HG03565 (cell line): ENCODE measurements at regions not wholly inside any gene's neighbourhood (a gene's known extent, or its start where the extent isn't known, plus 50 kb on each side); places are given as distances from the start of the nearest gene placed in this dataset.
A peak's percentile ranks its signal among the peaks of the same experiment; 100 is the strongest.
"Not testable (repeated sequence)": the region's sequence is repeated elsewhere in the genome, so short reads cannot be mapped to it uniquely, and the experiment has no call there.

Experiments
- ATAC-seq: cut with Tn5 transposase; IDR thresholded peaks from one replicate; pipeline ENCODE4 v1.9.1; 2021; ENCODE audit warnings: mild to moderate bottlenecking, moderate library complexity; ENCODE audit not compliant: unreplicated experiment

DNA sequence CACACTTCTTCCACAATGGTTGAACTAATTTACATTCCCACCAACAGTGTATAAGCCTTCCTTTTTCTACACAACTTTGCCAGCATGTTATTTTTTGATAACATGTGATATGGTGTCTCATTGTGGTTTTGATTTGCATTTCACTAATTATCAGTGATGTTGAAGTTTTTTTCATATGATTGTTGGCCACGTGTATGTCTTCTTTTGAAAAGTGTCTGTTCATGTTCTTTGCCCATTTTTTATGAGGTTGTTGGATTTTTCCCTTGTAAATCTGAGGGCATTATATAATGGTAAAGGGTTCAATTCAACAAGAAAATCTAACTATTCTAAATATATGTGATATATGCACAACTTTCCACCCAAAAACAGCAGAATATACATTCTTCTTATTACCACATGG is 153.4 kb upstream of the POGK start:
- ATAC-seq = not testable (repeated sequence)

DNA sequence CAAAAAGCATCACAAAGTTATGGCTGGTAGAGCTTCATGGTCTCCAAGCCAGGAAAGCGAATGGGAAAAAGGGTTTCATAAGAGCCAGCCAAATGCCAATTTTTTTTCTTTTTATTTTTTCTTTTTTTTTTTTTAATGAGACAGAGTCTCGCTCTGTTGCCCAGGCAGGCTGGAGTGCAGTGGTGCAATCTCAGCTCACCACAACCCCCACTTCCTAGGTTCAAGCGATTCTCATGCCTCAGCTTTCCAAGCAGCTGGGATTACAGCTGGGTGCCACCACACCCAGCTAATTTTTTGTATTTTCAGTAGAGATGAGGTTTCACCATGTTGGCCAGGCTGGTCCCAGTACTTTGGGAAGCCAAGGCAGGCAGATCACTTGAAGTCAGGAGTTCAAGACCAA is 148.7 kb upstream of the POGK start:
- ATAC-seq = not testable (repeated sequence)

DNA sequence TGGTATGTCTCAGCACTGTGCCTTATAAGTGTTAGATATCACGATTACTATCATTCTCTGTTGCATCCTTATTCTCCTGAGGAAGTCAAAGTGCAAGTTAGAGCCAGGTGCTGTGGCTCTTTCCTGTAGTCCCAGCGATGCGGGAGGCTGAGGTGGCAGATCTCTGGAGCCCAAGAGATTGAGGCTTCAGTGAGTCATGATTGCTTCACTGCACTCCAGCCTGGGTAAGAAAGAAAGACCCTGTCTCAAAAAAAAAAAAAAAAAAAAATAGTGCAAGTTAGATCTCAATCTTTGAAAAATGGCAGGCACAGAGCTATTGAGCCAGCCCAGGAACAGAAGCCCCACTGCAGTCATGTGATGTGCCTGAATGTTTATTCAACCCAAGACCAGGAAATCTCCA is 147.8 kb upstream of the POGK start:
- ATAC-seq = no peak

DNA sequence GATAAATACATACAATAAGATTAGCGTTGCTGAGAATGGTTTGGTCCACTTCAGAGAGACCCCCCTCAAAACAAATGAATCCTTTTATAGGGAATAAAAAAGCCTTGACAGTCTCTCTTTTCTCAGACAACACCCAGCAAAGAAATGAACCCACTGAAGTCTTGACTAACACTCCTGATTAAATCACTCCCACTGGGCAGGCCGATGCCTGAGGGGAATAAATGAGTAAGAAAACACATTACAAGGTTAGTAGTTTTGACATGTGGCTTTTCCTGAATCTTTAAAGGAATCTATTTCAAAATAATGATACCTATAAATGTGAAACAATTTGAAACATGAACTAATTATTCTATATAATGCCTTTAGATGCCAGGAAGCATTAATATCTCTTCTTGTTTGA is 146.9 kb upstream of the POGK start:
- ATAC-seq = no peak

DNA sequence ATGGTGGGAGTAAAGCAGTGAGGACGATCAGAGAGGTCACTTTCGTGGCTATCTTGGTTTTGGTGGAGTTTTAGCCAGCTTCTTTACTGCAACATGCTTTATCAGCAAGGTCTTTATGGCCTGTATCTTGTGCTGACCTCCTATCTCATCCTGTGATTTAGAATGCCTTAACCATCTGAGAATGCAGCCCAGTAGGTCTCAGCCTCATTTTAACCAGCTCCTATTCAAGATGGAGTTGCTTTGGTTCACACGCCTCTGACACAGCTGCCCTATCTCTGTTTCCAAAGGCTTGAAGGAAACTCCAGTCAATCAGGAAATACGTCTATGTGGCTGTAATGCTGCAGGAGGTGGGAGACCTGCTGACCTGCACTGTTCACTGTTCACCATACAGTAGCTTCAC is 146.1 kb upstream of the POGK start:
- no peak for ATAC-seq

DNA sequence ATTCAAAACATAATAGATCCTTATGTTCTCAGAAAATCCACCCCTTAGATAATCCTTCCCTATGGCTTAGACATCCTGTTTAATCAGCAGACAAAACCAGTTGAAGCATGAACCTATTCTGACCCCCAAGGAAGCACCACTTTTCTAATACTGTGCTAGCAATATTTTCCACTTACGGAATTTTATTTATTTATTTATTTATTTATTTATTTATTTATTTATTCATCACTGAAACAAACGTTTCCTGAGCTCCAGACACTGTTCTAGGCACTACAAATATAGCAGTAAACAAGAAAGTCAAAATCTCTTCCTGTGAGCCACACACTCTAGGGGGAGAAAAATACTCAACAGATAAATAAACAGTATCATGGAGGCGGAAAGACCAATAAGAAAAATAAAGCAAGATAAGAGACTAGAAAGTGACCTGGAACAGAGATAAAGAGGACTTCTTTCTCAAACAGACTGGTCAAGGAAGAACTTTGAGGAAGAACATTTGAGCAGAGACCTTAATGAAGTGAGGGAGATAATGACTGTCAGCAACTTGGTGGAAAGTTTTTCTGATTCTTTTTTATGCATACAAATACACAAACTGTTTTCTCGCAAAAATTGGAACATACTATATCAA is 145.5 kb upstream of the POGK start:
- ATAC-seq = no peak

DNA sequence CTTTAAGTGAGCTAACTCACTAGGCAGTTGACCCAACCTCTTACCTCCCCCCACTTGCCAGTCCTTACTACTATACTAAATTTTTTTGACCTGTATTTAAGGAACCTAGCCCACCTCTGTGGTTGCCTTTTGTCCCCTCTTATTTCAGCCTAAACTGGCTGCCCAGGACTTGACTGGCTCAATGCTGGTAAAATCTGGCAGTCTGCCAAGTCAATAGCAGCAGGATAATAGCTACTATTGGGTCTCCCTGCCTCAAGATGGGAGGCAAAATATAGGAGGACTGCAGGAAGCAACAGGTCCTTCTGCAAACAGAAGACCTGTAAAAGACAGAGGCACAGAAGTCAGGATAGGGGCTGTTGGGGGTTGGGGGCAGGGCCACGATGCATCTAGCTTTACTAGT is 144.2 kb upstream of the POGK start:
- ATAC-seq = no peak

DNA sequence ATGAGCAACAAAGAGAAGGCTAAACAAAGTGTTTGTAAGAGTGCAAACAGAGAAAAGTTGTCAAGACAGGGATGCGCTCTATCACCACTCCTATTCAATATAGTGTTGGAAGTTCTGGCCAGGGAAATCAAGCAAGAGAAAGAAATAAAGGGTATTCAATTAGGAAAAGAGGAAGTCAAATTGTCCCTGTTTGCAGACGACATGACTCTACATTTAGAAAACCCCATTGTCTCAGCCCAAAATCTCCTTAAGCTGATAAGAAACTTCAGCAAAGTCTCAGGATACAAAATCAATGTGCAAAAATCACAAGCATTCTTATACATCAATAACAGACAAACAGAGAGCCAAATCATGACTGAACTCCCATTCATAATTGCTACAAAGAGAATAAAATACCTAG is 143.4 kb upstream of the POGK start:
- not testable (repeated sequence) for ATAC-seq

DNA sequence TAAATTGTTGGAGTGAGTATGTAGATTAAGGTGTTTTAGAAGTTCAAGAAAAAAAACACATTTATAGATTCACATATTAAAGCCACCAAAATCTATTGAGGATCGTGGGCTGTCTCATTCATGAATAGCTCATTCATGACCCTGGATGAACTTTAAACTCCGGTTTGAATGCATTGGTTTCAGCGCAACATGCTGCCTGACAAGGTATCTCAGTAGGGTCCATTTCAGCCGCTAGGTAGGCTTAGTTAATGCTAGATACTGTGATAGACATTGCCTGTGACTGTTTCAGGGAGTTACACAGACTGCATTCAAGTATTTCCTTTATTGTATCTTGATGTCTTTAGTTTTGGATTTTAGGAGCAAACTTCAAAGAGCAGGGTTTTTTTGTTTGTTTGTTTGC is 140.5 kb upstream of the POGK start:
- ATAC-seq = no peak

DNA sequence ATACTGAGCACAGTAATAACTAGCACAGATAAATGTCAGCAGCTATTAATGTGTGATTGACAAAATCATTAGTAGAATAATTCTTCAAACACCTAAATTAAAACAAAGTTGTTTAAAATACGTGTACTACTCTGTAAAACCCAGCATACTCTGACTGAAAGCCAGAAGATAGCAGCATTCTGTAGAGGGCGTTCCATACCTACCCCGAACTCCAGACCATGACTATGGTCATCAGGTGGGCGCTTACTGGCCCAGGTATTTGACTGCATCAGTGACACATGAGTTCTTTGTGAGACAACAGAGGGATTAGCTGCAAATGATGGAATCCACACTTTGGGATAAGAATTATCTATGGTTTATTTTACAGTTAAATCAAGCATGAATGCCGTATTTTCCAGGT is 139.7 kb upstream of the POGK start:
- ATAC-seq = no peak

DNA sequence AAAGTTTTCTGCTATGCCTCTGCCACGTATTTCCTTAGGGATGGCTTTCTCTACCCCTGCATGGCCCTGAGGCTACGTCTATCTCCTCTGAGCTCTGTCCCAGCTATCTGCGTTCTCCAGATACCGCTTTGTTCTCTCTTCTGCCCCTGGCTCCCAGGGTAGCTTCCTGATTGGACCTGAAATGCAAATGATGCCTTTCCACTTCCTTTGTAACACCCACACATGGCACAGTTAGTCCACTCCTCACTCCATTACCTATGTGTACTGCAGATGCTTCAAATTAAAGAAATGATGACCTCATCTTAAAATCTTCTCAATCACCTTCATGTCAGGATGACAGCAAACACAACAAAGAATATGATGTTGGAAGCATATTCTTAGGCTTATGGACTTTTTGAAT is 138.6 kb upstream of the POGK start:
- ATAC-seq = no peak

DNA sequence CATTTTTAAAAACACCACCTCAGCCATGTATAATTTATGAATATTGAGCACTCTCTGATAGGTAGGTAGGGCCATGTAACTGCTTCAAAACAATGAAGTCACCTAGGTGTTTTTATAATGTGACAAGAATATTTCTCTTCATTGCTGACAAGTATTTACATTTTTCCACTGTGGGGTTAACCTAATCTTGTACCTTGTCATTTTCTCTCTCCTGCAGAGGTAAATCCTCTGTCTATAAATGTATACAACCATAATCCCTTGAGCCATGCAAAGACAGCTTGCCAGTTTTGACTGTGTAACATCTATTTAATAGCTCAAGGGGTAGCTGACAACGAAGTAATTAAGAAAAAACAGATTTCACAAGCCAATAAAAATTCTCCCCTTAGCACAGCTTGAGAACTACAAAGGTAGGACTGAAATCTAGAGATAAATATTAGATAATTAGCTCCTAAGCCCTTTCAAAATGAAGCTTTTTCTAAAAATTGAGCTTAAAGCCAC is 137.6 kb upstream of the POGK start:
- ATAC-seq = no peak

DNA sequence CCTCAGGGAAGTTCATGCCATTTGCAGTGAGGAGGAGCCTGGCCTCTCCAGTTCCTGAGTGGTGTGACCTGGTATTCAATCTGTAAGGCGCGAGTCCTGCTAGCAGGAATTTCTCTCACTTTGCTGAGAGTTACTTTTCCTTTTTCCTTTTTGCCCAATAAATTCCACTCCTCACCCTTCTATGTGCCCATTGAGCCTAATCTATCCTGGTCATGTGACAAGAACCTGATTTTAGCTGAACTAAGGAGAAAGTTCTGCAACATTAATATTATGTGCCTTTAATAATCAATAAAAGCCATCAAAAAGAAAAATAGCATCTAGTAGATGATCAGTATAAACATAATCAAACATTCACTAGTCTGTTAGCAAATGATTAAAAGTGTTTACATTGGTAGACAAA is 136.1 kb upstream of the POGK start:
- no peak for ATAC-seq

DNA sequence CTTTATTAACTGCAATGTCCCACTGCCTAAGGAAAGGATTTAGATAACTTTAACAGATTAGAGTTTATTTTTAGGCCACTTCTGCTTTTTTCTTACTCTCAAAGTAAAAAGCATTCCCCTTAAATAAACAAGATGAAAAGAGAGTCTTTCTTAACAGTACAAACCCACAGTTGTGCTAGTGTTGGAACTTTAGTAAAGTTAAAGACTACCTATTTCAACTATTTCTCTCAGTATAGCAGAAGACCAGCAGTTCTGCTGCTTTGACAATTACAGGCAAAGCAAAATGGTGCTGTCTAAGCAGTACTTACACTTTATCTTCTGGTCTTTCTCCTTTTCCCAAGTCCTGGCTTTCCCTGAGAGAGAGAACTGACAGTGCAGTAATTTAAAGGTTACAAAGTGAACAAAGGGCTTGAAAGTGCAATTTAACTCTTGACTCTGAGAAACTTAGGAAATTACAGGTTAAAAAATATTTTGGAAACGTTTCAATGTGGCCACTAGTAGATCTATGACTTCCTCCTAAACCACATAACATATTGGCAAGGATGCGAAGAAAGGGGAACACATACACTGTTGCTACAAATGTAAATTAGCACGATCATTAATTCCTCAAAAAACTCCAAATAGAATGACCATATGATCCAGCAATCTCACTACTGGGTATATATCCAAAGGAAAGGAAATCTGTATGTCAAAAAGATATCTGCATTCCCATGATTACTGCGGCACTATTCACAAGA is 135.4 kb upstream of the POGK start:
- ATAC-seq = no peak

DNA sequence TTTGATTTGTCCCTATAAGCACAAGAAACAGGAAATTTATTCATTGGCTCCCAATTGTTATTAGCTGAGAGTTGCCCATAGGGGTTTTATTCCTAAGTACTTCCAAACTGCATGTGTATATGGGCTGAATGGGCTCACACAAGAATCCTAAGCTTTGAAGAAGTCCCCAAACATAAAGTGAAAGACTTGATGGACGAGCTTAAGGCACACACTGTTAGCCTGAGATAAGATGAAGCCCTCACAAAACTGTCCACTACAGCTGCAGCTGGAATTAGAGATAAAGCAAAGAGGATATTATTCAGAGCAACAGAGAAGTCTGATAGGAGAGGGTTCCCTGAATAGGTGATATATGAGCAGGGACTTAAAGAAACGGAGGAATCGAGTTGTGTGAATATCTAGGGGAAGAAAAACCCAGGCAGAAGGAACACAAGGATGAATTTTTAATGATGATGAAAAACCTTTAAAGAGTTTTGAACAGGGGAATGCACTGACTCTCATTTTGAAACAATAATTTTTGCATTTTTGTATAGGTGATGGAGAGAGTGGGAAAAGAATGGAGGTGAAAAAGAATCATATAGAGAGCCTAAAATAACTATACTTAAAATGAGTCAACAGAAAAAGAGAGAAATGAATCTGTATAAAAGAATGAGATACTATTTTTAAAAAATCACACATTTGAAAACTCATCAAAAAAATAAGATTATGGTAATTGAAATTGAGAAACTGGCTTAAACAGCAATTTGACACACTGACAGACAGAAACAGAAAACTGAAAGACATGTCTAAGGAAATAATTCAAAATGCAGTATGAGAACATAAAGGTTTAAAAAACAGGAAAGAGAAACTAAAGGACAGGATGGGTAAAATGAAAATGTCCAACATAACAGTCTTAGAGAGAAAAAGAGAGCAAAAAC is 133.6 kb upstream of the POGK start:
- no peak for ATAC-seq

DNA sequence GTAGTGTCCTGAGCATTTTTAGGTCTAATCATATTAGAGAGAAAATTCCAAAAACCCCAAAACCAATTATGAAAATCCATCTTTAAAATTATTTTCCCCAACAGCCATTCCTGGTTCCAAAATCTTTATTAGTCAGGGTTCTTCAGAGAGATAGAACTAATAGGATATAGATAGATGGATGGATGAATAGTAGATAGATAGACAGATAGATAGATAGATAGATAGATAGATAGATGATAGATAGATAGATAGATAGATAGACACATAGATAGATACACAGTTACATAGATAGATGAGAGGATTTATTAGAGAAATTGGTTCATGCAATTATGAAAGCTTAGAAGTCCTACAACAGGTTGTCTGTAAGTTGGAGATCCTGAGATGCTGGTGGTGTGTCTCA is 122.7 kb upstream of the POGK start:
- ATAC-seq = no peak

DNA sequence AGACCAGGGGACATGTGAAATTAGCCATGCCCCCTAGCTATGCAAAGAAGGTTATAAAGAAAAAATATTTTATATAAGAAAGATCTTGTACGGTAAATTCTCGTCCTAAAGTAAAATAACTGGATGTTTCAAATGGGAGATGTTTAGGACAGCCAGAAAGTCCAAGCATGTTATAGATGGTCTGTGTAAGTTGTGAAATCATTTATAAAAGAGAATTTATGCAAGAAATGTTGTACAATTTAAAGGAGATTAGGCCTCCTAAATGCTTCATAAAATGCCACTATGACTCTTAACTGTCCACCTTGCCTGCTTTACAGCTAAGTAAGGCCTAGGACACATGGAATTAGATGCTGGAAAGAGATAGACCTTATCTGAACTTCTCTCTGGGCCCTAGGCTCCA is 118.1 kb upstream of the POGK start:
- ATAC-seq = no peak

DNA sequence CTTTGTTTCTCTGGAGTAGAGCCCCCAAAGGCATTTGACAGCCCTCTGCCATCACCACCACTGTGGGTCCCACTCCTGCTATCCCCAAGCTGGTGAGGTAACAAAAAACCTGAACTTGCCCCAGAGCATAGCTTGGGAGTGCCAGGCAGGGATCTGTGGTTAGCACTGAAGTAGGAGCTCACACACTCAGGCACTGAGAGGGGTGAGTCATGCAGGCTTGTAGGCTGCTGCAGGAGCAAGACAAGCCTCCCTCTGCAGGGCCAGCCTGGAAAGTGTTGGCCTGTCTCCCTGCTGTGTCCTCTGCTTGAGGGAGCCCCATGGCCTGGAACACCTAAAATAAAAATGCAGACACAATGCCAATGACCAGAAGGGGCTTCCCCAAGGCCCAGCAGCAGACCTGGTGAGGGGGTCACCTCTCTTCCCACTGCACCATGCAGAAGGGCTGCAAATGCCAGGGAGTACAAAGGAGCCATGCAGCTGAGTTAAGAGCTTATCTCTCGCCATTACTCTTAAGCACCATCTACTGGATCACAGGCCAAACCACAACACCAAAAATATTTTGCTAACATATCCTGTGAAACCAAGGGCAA is 108.9 kb upstream of the POGK start:
- ATAC-seq = peak; percentile 40

DNA sequence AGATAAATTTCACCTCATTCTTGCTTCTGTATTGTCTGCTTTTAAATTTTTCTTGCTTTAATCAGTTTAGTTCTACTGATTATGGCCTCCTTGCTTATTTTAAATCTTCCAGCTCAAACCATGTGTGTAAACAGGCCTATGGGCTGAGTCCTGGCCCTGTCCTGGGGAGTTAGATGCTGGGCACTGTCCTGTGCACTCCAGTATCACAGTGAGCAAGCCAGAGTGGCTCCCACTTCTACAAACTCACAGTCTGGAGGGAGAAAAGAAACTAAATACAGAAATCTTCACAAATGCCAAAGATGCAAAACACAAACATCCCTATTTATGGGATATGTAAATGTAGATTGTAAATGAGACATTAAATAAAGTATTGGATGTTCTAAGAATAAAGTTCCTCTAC is 101.1 kb upstream of the POGK start:
- no peak for ATAC-seq

DNA sequence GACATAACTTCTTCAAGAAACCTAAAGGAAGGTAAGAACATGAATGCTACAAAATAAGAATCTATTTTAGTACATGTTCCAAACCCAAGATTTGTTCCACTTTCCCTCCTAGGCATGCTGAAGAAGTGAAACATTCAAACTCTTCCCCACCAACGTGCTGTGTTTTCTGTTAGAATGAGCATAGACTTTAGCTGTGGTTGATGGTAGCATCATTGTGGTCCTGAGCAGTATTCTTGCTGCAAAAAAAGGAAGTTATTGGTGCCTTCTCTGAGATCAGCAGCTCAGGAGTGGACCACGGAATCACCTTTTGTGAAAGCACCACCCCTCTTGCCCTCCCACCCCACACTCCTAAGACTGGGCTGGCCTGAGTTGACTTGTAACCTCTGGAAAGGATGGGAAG is 100.4 kb upstream of the POGK start:
- ATAC-seq = no peak

DNA sequence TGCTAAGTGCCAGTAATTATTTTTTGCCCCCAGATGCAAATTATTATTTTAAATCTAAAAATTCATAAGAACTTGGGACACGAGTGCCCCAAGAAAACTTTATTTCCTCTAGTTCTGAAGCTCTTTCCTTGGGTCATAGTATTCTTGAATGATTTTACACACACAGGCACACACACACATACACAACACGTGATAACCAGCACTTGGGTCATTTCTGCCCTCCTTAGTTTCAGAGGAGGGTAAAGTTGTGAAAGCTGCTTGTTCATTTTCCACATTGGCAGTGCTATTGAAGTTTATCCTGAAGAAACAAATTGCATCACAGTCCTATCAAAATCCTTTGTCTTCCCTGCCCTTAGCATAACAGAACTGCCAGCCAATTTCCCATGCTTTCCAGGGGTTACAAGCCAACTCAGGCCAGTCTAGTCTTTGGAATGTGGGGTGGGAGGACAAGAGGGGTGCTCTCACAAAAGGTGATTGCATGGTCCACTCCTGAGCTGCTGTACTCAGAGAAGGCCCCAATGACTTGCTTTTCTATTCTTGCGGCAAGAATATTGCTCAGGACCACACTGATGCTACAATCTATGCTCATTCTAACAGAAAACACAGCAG is 98.5 kb upstream of the POGK start:
- ATAC-seq = no peak
